GM23338 (cell line): ENCODE measurements at regions not wholly inside any gene's neighbourhood (a gene's known extent, or its start where the extent isn't known, plus 50 kb on each side); places are given as distances from the start of the nearest gene placed in this dataset.

Experiments used
- ATAC-seq: fragments of 200-7000 bp; cut with Tn5 transposase; 3 replicates; pipeline ENCODE4 v1.9.1; 2020
- DNase-seq: peaks from one replicate; pipeline ENCODE4 v3.0.0-alpha.2; 2015; ENCODE audit warnings: low spot score
- H2AFZ ChIP-seq: fragments of 200-600 bp; sonication (generic); 2 replicates; pipeline ENCODE4 v1.8.0; 2016; ENCODE audit warnings: antibody characterized with exemption, mild to moderate bottlenecking, moderate library complexity
- H3F3A ChIP-seq: fragments of 200-600 bp; sonication (generic); replicated peaks from 2 replicates; pipeline ENCODE4 v1.8.0; 2017; ENCODE audit warnings: antibody characterized with exemption, mixed run types, low read depth
- H3K27ac ChIP-seq: fragments of 200-600 bp; sonication (generic); 2 replicates; pipeline ENCODE4 v1.6.1; 2016; ENCODE audit warnings: low read depth
- H3K27me3 ChIP-seq: fragments of 200-600 bp; sonication (generic); 2 replicates; pipeline ENCODE4 v1.8.0; 2016; ENCODE audit warnings: mild to moderate bottlenecking, mixed run types, moderate library complexity; ENCODE audit not compliant: insufficient read depth
- H3K36me3 ChIP-seq: fragments of 200-600 bp; sonication (generic); 2 replicates; pipeline ENCODE4 v1.8.0; 2016; ENCODE audit warnings: mild to moderate bottlenecking; ENCODE audit not compliant: insufficient read depth
- H3K4me1 ChIP-seq: fragments of 200-600 bp; sonication (generic); 2 replicates; pipeline ENCODE4 v1.8.0; 2016; ENCODE audit warnings: mild to moderate bottlenecking, moderate library complexity; ENCODE audit not compliant: insufficient read depth
- H3K4me2 ChIP-seq: fragments of 200-600 bp; sonication (generic); 2 replicates; pipeline ENCODE4 v1.7.1; 2017; ENCODE audit warnings: mixed run types
- H3K4me3 ChIP-seq: fragments of 200-600 bp; sonication (generic); 2 replicates; pipeline ENCODE4 v1.6.1; 2016; ENCODE audit warnings: mixed run types
- H3K79me2 ChIP-seq: fragments of 200-600 bp; sonication (generic); replicated peaks from 2 replicates; pipeline ENCODE4 v1.8.0; 2017; ENCODE audit warnings: mild to moderate bottlenecking; ENCODE audit not compliant: insufficient read depth
- H3K9me2 ChIP-seq: fragments of 200-600 bp; sonication (generic); 2 replicates; pipeline ENCODE4 v1.8.0; 2017; ENCODE audit not compliant: insufficient read depth
- H4K20me1 ChIP-seq: fragments of 200-600 bp; sonication (generic); replicated peaks from 2 replicates; pipeline ENCODE4 v1.8.0; 2017; ENCODE audit warnings: mild to moderate bottlenecking; ENCODE audit not compliant: insufficient read depth
- H3K27ac Mint-ChIP-seq: 2 replicates; pipeline ENCODE4 v1.8.0; 2020; ENCODE audit warnings: inconsistent platforms, mild to moderate bottlenecking, moderate library complexity, mixed read lengths
- H3K27me3 Mint-ChIP-seq: 3 replicates; pipeline ENCODE4 v1.8.0; 2022; ENCODE audit warnings: low read depth, mild to moderate bottlenecking, moderate library complexity, mixed read lengths, inconsistent platforms; ENCODE audit not compliant: insufficient read depth, poor library complexity
- H3K36me3 Mint-ChIP-seq: 3 replicates; pipeline ENCODE4 v1.8.0; 2021; ENCODE audit warnings: low read depth, mild to moderate bottlenecking, inconsistent platforms, moderate library complexity, mixed read lengths
- H3K4me1 Mint-ChIP-seq: 3 replicates; pipeline ENCODE4 v1.8.0; 2020; ENCODE audit warnings: mild to moderate bottlenecking, inconsistent platforms, mixed read lengths
- H3K4me3 Mint-ChIP-seq: 3 replicates; pipeline ENCODE4 v1.8.0; 2021; ENCODE audit warnings: moderate library complexity, mild to moderate bottlenecking, inconsistent platforms, mixed read lengths
- H3K9me3 Mint-ChIP-seq: 3 replicates; pipeline ENCODE4 v1.8.0; 2020; ENCODE audit warnings: moderate library complexity, mild to moderate bottlenecking, inconsistent platforms, mixed read lengths
- CREB1 ChIP-seq: fragments of 250-450 bp; sonication (Bioruptor Pico); IDR thresholded peaks from 2 replicates; pipeline ENCODE4 v1.5.0; 2020; ENCODE audit warnings: low read depth, mild to moderate bottlenecking, moderate library complexity
- EZH2 ChIP-seq: fragments of 200-600 bp; sonication (generic); IDR thresholded peaks from one replicate; pipeline ENCODE4 v1.8.0; 2017; ENCODE audit warnings: antibody characterized with exemption, mild to moderate bottlenecking, low read depth; ENCODE audit not compliant: unreplicated experiment
- EZH2phosphoT487 ChIP-seq: fragments of 200-600 bp; sonication (generic); IDR thresholded peaks from one replicate; pipeline ENCODE4 v1.8.1; 2018; ENCODE audit warnings: antibody characterized with exemption; ENCODE audit not compliant: unreplicated experiment
- JUNB ChIP-seq: IDR thresholded peaks from one replicate; pipeline ENCODE4 v1.6.1; 2016; ENCODE audit warnings: antibody characterized with exemption; ENCODE audit not compliant: unreplicated experiment
- NANOG ChIP-seq: IDR thresholded peaks from 2 replicates; pipeline ENCODE4 v1.6.1; 2016; ENCODE audit warnings: antibody characterized with exemption, borderline replicate concordance
- POLR2AphosphoS5 ChIP-seq: IDR thresholded peaks from 2 replicates; pipeline ENCODE4 v1.6.1; 2016; ENCODE audit warnings: antibody characterized with exemption, low read depth
- STAT1 ChIP-seq: IDR thresholded peaks from one replicate; pipeline ENCODE4 v1.6.1; 2016; ENCODE audit warnings: antibody characterized with exemption; ENCODE audit not compliant: unreplicated experiment
- ZNF114 ChIP-seq: fragments of 250-450 bp; sonication (Bioruptor Pico); IDR thresholded peaks from 2 replicates; pipeline ENCODE4 v1.5.0; 2020; ENCODE audit warnings: mild to moderate bottlenecking, moderate library complexity
- ZNF331 ChIP-seq: fragments of 250-450 bp; sonication (Bioruptor Pico); IDR thresholded peaks from 2 replicates; pipeline ENCODE4 v1.5.0; 2020; ENCODE audit warnings: low read depth, mild to moderate bottlenecking, moderate library complexity
- TF ChIP-seq, protein P1 (sequence below): IDR thresholded peaks from one replicate; pipeline ENCODE4 v1.6.1; 2018; ENCODE audit warnings: antibody characterized with exemption; ENCODE audit not compliant: unreplicated experiment
- TF ChIP-seq, protein P2 (sequence below), 2 experiments: fragments of 200-600 bp in 1 of 2; sonication (generic) in 1 of 2; conservative IDR thresholded peaks; 2 replicates each; pipeline versions ENCODE4 v1.5.1 to v1.6.1; 2016 to 2017; ENCODE audit warnings: antibody characterized with exemption in 2 of 2, low read depth in 2 of 2, mild to moderate bottlenecking in 2 of 2, moderate library complexity in 1 of 2
- TF ChIP-seq, protein P3 (sequence below): IDR thresholded peaks from 2 replicates; pipeline ENCODE4 v1.6.1; 2016; ENCODE audit warnings: antibody characterized with exemption
- TF ChIP-seq, protein P4 (sequence below): fragments of 250-450 bp; sonication (Bioruptor Pico); IDR thresholded peaks from 2 replicates; pipeline ENCODE4 v1.5.0; 2020; ENCODE audit warnings: mild to moderate bottlenecking, moderate library complexity

DNA sequence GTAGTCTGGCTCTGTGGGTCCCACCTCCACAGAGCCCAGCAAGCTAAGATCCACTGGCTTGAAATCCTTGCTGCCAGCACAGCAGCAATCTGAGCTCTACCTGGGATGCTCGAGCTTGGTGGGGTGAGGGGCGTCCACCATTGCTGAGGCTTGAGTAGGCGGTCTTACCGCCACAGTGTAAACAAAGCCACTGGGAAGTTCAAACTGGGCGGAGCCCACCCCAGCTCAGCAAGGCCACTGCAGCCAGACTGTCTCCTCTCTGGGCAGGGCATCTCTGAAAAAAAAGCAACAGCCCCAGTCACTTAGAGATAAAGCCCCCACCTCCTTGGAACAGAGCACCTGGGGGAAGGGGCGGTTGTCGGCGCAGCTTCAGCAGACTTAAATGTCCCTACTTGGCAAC, 243.2 kb upstream of the POF1B start:
- Histone ChIP-seq H3K27me3 (no peaks in the 10 kb centered on the region), H3K9me2 (no peaks in the 10 kb centered on the region), H3K4me3 (no peak overlapping the region), H3K79me2 (no peaks in the 10 kb centered on the region), H3F3A (no peaks in the 10 kb centered on the region), H2AFZ (no peak overlapping the region), H3K27ac (no peak overlapping the region), H3K36me3 (no peaks in the 10 kb centered on the region), H4K20me1 (no peaks in the 10 kb centered on the region), H3K4me1 (no peaks in the 10 kb centered on the region), H3K4me2 (no peak overlapping the region)
- ATAC-seq (no peak), DNase-seq (no peak)
- H3K27me3 Mint-ChIP-seq: peaks cover 1% of the 10 kb centered on the region
- H3K27ac Mint-ChIP-seq: no peak overlapping the region
- peaks cover 6% of the 10 kb centered on the region; the same call in 1 of the 3 replicates for H3K36me3 Mint-ChIP-seq
- H3K4me1 Mint-ChIP-seq: peaks cover 14% of the 10 kb centered on the region; the same call in 2 of the 3 replicates
- TF ChIP-seq CREB1 (CRISPR knock-in tag) (no peak), NANOG (no peak), ZNF114 (CRISPR knock-in tag) (no peak), EZH2phosphoT487 (no peak), EZH2 (no peak), ZNF331 (CRISPR knock-in tag) (no peak), JUNB (no peak), POLR2AphosphoS5 (no peak), STAT1 (no peak)
- TF ChIP-seq, protein P1, sequence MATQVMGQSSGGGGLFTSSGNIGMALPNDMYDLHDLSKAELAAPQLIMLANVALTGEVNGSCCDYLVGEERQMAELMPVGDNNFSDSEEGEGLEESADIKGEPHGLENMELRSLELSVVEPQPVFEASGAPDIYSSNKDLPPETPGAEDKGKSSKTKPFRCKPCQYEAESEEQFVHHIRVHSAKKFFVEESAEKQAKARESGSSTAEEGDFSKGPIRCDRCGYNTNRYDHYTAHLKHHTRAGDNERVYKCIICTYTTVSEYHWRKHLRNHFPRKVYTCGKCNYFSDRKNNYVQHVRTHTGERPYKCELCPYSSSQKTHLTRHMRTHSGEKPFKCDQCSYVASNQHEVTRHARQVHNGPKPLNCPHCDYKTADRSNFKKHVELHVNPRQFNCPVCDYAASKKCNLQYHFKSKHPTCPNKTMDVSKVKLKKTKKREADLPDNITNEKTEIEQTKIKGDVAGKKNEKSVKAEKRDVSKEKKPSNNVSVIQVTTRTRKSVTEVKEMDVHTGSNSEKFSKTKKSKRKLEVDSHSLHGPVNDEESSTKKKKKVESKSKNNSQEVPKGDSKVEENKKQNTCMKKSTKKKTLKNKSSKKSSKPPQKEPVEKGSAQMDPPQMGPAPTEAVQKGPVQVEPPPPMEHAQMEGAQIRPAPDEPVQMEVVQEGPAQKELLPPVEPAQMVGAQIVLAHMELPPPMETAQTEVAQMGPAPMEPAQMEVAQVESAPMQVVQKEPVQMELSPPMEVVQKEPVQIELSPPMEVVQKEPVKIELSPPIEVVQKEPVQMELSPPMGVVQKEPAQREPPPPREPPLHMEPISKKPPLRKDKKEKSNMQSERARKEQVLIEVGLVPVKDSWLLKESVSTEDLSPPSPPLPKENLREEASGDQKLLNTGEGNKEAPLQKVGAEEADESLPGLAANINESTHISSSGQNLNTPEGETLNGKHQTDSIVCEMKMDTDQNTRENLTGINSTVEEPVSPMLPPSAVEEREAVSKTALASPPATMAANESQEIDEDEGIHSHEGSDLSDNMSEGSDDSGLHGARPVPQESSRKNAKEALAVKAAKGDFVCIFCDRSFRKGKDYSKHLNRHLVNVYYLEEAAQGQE: no peak
- TF ChIP-seq, protein P2, sequence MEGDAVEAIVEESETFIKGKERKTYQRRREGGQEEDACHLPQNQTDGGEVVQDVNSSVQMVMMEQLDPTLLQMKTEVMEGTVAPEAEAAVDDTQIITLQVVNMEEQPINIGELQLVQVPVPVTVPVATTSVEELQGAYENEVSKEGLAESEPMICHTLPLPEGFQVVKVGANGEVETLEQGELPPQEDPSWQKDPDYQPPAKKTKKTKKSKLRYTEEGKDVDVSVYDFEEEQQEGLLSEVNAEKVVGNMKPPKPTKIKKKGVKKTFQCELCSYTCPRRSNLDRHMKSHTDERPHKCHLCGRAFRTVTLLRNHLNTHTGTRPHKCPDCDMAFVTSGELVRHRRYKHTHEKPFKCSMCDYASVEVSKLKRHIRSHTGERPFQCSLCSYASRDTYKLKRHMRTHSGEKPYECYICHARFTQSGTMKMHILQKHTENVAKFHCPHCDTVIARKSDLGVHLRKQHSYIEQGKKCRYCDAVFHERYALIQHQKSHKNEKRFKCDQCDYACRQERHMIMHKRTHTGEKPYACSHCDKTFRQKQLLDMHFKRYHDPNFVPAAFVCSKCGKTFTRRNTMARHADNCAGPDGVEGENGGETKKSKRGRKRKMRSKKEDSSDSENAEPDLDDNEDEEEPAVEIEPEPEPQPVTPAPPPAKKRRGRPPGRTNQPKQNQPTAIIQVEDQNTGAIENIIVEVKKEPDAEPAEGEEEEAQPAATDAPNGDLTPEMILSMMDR (conservative IDR thresholded peaks at IDR 0.05; ENCODE audit: low read depth in 2 of 2): no peak
- TF ChIP-seq, protein P3, sequence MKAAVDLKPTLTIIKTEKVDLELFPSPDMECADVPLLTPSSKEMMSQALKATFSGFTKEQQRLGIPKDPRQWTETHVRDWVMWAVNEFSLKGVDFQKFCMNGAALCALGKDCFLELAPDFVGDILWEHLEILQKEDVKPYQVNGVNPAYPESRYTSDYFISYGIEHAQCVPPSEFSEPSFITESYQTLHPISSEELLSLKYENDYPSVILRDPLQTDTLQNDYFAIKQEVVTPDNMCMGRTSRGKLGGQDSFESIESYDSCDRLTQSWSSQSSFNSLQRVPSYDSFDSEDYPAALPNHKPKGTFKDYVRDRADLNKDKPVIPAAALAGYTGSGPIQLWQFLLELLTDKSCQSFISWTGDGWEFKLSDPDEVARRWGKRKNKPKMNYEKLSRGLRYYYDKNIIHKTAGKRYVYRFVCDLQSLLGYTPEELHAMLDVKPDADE: no peak
- TF ChIP-seq, protein P4, sequence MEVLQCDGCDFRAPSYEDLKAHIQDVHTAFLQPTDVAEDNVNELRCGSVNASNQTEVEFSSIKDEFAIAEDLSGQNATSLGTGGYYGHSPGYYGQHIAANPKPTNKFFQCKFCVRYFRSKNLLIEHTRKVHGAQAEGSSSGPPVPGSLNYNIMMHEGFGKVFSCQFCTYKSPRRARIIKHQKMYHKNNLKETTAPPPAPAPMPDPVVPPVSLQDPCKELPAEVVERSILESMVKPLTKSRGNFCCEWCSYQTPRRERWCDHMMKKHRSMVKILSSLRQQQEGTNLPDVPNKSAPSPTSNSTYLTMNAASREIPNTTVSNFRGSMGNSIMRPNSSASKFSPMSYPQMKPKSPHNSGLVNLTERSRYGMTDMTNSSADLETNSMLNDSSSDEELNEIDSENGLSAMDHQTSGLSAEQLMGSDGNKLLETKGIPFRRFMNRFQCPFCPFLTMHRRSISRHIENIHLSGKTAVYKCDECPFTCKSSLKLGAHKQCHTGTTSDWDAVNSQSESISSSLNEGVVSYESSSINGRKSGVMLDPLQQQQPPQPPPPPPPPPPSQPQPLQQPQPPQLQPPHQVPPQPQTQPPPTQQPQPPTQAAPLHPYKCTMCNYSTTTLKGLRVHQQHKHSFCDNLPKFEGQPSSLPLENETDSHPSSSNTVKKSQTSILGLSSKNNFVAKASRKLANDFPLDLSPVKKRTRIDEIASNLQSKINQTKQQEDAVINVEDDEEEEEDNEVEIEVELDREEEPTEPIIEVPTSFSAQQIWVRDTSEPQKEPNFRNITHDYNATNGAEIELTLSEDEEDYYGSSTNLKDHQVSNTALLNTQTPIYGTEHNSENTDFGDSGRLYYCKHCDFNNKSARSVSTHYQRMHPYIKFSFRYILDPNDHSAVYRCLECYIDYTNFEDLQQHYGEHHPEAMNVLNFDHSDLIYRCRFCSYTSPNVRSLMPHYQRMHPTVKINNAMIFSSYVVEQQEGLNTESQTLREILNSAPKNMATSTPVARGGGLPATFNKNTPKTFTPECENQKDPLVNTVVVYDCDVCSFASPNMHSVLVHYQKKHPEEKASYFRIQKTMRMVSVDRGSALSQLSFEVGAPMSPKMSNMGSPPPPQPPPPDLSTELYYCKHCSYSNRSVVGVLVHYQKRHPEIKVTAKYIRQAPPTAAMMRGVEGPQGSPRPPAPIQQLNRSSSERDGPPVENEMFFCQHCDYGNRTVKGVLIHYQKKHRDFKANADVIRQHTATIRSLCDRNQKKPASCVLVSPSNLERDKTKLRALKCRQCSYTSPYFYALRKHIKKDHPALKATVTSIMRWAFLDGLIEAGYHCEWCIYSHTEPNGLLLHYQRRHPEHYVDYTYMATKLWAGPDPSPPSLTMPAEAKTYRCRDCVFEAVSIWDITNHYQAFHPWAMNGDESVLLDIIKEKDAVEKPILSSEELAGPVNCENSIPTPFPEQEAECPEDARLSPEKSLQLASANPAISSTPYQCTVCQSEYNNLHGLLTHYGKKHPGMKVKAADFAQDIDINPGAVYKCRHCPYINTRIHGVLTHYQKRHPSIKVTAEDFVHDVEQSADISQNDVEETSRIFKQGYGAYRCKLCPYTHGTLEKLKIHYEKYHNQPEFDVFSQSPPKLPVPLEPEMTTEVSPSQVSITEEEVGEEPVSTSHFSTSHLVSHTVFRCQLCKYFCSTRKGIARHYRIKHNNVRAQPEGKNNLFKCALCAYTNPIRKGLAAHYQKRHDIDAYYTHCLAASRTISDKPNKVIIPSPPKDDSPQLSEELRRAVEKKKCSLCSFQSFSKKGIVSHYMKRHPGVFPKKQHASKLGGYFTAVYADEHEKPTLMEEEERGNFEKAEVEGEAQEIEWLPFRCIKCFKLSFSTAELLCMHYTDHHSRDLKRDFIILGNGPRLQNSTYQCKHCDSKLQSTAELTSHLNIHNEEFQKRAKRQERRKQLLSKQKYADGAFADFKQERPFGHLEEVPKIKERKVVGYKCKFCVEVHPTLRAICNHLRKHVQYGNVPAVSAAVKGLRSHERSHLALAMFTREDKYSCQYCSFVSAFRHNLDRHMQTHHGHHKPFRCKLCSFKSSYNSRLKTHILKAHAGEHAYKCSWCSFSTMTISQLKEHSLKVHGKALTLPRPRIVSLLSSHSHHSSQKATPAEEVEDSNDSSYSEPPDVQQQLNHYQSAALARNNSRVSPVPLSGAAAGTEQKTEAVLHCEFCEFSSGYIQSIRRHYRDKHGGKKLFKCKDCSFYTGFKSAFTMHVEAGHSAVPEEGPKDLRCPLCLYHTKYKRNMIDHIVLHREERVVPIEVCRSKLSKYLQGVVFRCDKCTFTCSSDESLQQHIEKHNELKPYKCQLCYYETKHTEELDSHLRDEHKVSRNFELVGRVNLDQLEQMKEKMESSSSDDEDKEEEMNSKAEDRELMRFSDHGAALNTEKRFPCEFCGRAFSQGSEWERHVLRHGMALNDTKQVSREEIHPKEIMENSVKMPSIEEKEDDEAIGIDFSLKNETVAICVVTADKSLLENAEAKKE: no peak
- H3K4me3 Mint-ChIP-seq: no peak overlapping the region
- peaks cover 12% of the 10 kb centered on the region for H3K9me3 Mint-ChIP-seq
